Fibroblast of skin of abdomen (primary cell): ENCODE measurements at regions not wholly inside any gene's neighbourhood (a gene's known extent, or its start where the extent isn't known, plus 50 kb on each side); places are given as distances from the start of the nearest gene placed in this dataset.
A peak's percentile ranks its signal among the peaks of the same experiment; 100 is the strongest.

Experiments
- DNase-seq: peaks from one replicate; pipeline ENCODE4 v3.0.0-alpha.2; 2013

- no peak for DNase-seq
Observed at GRCh38 chr4:156227321-156227720, 273.7 kb upstream of the CTSO start.

DNA sequence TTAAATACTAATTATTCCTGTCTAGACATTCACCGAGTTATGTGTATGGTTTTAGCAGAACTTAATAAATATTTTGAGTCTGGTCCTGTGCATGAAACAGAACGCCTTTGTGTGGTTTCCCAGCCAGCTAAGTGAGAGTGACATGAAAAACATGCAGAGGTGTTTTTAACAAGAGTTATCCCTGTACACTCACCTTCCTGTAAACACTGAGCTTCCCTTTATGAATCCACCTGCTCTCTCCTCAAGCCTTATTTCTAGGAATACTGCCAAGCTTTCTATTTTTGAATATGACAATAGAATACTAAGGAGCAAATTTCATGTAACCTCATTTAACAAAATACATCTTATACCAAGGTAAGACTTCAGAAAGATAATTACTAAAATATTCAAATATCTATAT lies 270.3 kb upstream of the CTSO start:
- no peak for DNase-seq

- DNase-seq, result no peak
Observed at GRCh38 chr4:156217236-156217635, 263.6 kb upstream of the CTSO start.

GRCh38 chr4:156201050-156201449 lies 247.4 kb upstream of the CTSO start:
- no peak for DNase-seq

DNA sequence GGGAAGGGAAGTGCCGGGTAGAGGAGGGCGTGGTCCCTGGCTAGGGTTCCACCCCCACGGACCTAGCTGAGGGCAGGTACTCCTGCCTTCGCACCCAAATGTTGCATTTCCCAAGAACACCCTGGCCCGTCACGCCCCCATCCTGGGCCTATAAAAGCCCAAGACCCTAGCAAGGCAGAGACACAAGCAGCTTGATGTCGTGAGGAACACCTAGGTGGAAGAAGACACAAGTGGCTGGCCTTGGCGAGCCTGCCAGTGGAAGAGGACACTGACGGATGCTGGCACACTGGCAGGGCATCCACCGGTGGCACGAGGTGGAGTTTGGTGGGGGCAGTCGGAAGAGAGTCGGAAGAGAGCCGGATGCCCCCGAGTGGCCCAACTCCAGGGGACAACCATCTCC lies 244.8 kb upstream of the CTSO start:
- DNase-seq, result no peak

- no peak for DNase-seq
Observed at GRCh38 chr4:156197216-156197615, 243.6 kb upstream of the CTSO start.

- DNase-seq, result no peak
Observed at GRCh38 chr4:156196722-156197121, 243.1 kb upstream of the CTSO start.

DNA sequence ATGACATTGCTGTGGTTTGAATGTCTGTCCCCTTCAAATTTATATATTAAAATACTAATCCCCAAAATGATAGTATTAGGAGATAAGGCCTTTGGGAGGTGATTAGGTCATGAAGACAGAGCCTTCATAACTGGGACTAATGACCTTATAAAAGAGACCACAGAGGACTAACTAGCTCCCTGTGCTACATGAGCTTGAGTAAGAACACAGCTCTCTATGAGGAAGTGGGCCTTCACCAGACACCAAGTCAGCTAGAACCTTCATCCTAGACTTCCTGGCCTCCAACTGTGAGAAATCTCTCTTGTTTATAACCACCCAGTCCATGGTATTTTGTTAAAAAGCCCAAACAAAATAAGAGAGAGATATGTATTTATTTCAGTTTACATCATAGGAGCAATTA lies 242.2 kb upstream of the CTSO start:
- DNase-seq, result no peak

DNA sequence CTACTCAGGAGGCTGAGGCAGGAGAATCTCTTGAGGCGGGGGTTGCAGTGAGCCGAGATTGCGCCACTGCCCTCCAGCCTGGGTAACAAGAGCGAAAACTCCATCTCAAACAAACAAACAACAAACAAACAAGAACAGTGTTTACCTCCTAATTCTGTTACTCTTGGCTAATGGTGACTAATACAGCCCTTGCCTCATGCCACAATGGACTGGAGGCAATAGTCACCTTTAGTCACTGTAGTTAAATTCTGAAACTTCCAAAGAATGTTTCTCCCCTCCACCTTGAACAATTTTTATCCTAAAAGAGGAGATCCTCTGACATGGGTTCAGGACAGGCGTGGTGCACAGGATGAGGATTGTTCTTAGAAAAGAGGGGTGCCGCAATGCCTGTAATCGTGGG lies 241.2 kb upstream of the CTSO start:
- DNase-seq, result no peak

GRCh38 chr4:156193800-156194199 lies 240.1 kb upstream of the CTSO start:
- peak; percentile 60 for DNase-seq

DNA sequence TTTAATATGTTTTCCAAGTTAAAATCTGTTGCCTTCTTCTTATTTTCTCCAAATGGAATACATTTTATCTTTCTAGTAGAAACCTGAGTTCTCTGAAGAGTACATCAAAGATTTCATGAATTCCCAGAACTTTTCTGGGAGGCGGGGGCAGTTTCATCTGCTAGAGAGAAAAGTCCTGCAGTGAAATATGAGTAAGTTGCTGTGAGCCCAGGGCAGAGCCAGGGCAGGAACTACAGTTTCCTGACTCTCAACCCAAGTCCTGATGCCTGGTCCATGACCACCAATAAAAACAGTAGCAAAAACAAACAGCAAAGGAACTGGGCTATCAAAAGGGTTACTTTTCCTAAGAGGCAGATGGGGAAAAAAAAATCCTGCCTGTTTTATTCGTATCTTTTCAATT lies 239.4 kb upstream of the CTSO start:
- DNase-seq, result peak; percentile 25

DNA sequence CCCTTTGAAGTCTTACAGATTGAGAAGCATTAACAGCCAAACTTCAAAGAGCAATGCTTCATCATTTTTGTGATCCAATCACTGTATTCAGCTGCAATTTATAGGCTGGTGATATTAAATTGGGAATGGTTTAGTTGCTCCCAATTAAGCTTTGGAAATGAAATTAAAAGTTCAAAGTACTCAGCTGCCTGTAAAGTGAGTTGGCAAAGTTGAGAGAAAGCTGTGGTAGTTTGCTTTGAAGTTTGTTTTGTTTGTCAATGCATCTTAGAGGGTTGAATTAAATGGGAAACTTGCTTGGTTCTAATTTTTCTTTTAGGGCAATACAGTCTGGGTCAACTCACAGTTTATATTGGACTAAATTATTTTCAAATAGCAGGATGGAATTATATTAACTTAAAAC lies 238.4 kb upstream of the CTSO start:
- no peak for DNase-seq

- DNase-seq, result peak; percentile 26
Observed at GRCh38 chr4:156191044-156191781, 237.5 kb upstream of the CTSO start.

- DNase-seq, result peak; percentile 90
Observed at GRCh38 chr4:156190615-156191014, 236.9 kb upstream of the CTSO start.

- DNase-seq, result no peak
Observed at GRCh38 chr4:156188596-156188995, 234.9 kb upstream of the CTSO start.

- peak; percentile 73 for DNase-seq
Observed at GRCh38 chr4:156186111-156186510, 232.4 kb upstream of the CTSO start.

DNA sequence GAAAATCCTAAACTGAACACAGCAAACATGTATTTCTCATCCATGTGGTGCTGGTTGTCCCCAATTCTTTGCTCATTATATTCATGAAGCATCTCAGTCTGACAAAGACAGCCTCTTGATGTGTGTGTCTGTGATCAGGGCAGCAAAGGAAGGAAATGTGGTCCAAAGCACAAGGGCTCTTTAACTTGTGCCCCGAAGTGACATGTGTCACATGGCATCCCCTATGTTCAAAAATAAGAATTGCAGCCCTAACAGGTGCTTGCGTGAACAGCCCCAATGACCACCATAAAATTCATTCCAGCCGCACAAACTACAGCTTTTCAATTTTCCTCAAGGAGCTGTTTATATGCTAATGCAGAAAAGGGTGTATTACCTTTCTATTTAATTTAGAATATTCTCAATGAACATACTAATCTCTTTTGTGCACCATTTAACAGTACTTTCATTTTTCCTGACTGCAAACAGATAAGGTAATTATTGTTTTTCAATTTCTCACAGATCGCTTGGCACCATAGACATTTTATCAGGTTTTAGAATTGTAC lies 231.9 kb upstream of the CTSO start:
- no peak for DNase-seq

DNA sequence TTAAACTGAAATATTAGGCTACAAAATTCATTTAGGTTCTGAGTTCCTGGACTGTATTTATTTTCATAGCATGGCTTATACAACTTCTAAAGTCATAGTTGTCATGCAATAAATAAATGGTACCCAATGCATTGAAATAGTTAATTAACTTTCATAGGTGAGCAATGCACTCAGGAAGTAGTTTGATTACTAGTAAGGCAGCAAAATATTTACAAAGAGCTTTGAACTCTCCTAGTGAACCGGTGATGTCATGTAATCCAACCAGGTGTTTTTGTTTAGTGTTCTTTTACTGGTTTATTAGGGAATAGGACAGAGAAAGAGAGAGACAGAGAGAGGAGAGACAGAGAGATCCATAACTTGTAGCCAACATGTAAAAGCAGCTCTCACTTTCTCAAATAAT lies 228.6 kb upstream of the CTSO start:
- DNase-seq, result no peak

- DNase-seq, result no peak
Observed at GRCh38 chr4:156177941-156178340, 224.3 kb upstream of the CTSO start.

GRCh38 chr4:156176896-156177295 lies 223.2 kb upstream of the CTSO start:
- no peak for DNase-seq

- DNase-seq, result no peak
Observed at GRCh38 chr4:156173937-156174336, 220.3 kb upstream of the CTSO start.

GRCh38 chr4:156173486-156173885 lies 219.8 kb upstream of the CTSO start:
- no peak for DNase-seq

GRCh38 chr4:156169861-156170260 lies 216.2 kb upstream of the CTSO start:
- DNase-seq, result peak; percentile 33

GRCh38 chr4:156169011-156169410 lies 215.3 kb upstream of the CTSO start:
- DNase-seq, result peak; percentile 87

DNA sequence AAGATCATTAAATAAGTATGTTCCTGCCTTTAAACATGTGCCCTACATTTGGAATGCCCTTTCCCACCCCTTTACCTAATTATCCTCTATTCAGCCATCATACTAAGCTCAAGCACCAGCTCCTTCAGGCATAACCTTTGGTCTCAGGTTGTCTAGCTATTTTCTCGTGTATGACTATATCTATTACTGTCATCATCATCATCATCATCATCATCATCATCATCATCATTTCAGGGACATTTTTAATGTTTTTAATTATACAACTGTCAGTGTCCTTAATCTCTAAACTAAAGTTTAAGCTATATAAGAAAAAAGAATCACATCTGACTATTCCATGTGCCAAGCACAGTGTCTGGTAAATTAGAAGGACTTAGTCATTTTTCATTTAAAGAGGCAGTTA lies 214.6 kb upstream of the CTSO start:
- no peak for DNase-seq
